GM21786 (cell line): ENCODE measurements at regions not wholly inside any gene's neighbourhood (a gene's known extent, or its start where the extent isn't known, plus 50 kb on each side); places are given as distances from the start of the nearest gene placed in this dataset.
"Not testable (repeated sequence)": the region's sequence is repeated elsewhere in the genome, so short reads cannot be mapped to it uniquely, and the experiment has no call there.

ENCODE experiments used
- ATAC-seq: cut with Tn5 transposase; IDR thresholded peaks from one replicate; pipeline ENCODE4 v1.9.1; 2021; ENCODE audit not compliant: unreplicated experiment

DNA sequence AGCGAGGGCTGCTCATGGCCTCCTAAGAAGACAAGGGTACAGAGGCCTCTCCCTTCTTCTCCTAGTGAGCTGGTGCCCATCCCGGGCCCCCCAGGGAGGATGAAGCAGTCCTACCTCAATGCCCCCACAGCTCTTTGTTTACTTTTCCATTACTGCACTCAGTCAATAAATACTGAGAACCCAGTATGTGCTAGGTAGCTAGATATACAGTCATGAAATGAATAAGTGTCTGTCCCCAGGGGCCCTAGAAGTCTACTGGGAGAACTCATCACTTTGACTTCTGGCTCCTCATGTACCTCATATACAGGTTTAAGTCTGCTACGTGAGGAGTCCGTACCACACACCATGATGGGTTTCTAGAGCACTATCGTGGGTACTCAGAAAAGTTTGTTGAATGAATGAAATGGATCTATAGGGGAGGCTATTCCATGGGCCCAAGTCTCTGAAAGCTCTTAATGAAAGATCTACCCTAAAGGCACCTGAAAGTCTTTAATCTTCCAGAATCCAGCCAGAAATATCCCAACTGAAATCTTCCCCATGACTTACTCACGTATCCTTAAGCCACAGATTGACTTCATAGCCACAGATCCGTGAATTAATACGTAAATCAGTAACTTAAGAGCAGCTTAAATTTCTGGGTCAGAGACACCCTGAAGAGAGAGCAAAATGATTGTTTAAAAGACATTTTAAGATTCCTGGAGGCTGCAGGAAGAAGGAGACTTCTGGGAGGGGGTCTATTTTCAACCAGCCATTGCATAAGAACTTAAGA lies 51.6 kb upstream of the POMP start:
- peak; percentile 74 for ATAC-seq

DNA sequence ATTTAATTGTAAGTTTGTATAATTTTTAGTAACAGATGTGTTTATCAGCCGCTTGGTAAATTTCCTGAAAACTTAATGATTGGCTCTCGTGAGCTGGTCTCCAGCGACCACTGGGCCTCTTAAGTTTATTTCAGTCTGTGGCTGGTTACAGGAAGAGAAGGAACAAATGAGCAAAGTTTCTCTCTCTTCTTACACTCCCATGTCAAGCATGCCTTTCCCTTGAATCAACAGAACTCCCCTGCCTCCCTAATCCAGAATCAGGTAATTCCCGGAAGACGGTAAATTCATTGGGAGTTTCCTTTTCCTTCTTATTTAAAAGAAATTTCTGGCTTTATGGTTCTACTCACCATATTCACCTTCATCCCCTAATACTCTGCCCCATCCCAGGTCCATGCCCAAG lies 52.5 kb upstream of the POMP start:
- no peak for ATAC-seq

DNA sequence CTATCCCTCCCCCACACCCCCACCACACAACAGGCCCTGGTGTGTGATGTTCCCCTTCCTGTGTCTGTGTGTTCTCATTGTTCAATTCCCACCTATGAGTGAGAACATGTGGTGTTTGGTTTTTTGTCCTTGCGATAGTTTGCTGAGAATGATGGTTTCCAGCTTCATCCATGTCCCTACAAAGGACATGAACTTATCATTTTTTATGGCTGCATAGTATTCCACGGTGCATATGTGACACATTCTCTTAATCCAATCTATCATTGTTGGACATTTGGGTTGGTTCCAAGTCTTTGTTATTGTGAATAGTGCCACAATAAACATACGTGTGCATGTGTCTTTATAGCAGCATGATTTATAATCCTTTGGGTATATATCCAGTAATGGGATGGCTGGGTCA lies 53.8 kb upstream of the POMP start:
- not testable (repeated sequence) for ATAC-seq

DNA sequence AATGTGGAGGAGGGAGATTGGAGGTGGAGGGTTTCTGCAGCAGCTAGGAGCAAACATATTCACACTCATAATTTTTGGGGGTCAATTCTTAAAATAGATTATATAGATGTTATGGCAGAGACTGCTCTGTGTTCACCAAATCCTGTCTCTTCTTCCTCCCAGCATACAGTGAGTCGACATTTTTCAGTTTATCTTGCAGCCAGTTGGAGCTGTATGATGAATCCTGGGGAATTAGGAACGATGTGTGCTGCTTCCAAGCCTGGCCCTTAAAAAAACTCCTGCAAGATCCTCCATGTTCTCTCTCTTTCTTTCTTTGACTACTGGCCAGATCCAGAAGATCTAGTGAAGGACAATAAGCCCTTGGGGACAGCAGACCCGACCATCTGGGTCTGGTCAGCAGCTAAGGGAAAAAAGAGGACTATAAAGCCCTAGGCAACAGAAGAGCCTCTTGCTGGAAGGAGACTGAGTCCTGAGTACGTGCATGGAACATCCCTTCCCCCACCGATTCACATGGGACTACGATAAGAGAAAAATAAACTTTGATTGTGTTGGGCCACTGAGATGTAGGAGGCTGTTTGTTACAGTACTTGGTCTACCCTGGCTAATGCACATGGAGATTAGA lies 55.8 kb upstream of the POMP start:
- no peak for ATAC-seq

DNA sequence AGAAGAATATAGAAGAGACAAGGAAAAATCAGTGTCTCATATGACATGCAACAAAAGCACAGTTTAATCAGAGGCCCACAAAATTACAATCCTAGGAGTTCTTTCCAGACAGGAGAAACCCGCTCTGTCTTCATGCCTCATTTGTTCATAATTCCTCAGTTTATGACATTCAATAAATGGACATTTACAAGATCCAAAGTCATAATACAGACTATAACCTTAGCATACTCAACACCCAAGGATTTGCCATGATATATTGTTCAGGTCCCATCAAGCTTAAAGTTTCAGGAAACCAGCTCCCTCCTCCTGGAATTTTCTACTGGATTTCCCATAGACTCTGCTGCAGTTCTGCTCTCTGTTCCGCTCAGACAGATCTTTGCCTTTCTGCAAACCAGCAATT lies 56.4 kb upstream of the POMP start:
- no peak for ATAC-seq

DNA sequence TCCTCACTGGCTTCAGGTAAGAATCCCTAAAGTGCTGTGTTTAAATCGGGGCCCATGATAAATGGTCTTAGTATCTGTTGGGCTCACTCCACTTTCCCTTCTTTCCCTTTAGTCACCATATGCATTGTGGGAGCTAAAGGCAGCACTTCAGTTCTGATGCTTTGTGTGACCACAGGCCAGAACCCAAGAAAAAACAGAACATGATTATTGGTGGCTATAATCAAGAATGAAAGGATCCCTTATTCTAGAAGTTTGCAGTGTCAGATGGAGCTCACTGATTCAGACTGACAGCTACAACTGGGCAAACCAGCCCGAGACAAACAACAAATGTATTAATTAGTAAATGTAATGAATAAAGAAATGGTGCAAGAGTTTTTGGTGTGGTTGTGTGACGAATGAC lies 57.3 kb upstream of the POMP start:
- ATAC-seq: no peak

DNA sequence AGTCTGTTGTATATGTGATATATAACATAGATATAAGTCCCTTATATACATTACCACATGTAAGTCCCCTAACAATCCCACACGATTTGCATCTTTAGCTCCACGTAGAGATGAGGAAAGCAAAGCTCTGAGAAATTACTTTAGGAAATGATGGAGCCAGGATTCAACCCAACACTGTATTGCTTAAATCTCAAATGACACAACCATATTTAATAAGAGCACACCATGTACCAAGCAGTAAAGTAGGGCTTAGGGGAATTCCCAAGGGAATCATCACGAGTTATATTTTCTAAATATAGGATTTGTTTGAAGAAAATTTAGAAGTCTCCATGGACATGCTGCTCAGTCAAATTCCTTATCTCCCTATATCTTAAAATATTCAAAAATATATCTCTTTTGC lies 61.3 kb upstream of the POMP start:
- no peak for ATAC-seq

DNA sequence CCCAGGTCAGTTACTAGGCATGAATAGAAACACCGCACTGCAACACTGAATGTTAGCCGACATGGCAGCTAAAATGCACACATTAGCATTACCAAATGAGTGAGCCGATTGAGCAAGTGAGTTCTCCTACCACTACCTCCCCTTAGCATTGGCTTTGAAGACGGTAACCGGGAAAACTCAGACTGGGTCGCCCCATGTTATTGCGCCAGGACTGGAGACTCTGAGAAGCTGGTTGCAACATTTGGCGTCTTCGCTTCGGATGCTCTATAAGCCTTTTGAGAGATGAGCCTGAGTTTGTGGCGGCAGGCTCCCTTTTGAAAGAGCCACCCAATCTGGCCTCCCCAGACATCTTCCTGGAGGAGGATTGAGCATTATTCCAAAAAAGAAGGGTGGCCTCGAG lies 68.5 kb upstream of the POMP start:
- ATAC-seq: no peak

DNA sequence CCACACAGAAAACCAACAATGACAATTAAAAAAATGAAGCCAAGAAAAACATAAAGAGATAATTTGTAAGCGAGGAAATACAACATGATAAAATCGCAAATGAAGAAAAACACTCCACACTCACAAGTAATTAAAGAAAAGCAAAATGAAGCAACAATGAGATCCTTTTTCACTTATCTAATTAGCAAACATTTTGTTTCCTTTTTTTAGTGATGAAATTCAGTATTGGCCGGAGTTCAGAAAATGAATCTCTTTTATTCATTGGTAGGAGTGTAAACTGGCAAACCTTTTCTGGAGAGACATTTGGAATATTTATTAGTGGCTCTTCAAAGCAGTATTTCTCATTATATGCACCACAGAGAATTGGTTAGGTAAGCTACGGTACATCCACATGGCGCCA lies 70.6 kb upstream of the POMP start:
- no peak for ATAC-seq

DNA sequence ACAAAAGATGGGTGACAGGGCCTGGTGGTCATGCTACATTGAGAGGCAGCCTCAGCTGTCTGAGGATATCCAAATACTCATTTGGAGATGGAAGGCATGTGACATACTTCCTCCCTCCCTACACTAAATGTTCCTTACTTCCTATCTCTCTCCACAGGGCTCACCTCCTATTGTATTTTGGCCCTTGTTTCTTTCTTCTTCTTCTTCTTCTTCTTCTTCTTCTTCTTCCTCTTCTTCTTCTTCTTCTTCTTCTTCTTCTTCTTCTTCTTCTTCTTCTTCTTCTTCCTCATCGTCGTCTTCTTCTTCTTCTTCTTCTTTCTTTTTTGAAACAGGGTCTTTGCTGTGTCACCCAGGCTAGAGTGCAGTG lies 71.8 kb upstream of the POMP start:
- ATAC-seq: no peak

DNA sequence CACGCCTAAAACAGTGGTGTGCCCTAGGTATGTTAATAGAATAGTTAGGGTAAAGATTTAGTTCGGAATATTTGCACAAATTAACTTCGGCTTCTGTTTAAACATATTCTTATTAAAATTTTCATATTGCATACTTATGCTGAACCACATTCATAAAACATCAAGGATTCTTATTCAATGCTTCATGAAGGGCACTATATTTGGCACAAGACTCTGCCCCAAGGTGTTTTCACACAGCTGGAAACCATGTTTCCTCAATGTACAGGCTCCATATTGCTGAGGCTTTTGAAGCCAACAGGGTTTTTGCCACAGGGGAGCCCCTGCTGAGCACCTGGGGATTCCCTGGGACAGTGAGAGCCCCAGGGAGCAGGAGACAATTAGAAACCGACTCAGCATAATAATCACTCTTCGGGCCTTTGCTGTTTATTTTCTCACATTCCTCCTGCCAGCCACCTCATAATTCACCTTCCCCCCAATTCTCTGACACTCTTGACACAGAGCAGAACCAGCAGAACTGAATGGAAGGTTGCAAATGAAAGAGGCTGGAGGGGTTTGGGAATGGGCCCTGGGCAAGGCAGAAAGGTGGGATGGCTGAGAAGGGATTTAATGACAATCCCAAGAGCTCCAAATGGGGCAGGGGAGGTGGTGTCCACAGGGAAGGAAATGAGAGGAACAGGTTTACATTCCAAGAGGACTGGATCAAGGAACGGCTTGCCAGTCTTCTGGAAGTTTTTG lies 72.3 kb upstream of the POMP start:
- no peak for ATAC-seq

DNA sequence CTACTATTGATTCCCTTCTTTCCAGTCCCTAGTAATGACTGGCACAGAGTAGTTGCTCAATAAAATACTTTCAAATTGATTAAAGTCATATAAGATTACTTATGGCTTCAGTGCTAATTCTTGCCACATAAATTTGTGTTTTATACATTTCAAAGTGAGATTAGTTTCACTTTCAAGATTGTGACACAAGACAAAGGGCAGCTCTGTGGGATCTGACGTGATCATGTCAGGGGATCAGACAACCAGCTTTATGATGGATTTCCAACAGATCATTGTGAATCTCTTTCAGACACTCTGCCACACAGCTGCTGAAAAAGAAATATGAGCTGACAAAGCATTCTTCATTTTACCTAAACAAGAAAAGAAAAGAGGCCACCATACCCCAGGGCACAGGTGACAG lies 73.4 kb upstream of the POMP start:
- ATAC-seq: no peak

DNA sequence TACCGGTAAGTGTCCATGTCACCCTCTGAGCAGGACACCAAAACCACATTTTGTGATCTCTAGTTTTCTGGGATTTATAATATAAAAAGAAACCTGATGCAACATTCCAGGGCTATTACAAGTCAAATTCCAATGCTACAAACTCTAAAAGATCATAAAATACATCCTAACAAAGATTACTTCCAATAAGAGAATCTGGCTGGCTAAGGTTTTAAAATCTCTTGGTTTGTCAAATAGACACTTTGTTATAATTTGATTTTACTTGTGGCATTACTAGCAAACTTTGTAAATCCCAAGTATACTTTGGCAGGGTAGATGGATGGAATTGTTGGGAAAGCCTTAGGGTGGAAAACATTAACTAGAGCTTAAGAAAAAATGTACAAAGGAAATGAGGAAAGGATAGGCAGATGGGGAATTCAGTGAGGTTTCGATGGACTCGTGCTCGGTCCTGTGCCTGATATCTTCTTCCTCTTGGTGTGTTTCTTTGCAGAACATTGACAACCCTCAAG lies 74.0 kb upstream of the POMP start:
- ATAC-seq: no peak

DNA sequence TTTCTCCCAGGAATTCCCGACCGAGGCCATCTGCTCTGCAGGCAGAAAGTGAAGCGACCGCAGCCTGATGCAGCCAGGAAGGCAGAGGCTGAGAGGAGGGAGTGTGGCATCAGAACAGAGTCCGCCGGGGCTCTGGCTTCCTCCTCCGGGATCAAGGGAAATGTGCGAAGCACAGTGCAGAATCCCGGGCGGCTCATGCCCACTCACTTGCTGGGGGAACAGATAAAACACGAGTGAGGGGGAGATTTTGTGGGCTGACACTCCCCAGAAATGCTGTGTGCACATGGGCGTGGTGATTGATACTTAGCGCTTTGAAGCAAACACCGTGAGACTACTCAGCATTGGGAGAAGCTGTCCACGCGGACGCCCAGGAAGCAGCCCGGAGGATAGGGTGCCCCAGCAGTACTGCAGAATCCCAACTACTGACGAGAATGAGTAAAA lies 75.3 kb upstream of the POMP start:
- ATAC-seq: no peak

DNA sequence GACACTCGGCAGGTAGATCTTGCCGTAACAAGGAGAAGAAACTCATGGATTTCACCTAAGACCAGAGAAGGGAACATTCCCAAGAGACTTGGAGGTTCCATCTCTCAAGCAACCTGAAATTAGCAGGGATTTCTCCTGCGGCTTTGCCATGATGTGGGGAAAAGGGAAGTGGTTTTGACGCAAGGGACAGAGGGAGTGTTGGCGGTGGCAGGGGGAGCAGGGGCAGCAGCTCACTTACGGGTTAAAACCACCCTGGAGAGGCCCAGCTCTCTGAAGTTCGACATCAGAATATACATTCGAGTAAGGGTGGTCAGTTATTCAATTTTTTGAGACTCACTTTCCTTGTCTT lies 76.1 kb upstream of the POMP start:
- ATAC-seq: no peak

DNA sequence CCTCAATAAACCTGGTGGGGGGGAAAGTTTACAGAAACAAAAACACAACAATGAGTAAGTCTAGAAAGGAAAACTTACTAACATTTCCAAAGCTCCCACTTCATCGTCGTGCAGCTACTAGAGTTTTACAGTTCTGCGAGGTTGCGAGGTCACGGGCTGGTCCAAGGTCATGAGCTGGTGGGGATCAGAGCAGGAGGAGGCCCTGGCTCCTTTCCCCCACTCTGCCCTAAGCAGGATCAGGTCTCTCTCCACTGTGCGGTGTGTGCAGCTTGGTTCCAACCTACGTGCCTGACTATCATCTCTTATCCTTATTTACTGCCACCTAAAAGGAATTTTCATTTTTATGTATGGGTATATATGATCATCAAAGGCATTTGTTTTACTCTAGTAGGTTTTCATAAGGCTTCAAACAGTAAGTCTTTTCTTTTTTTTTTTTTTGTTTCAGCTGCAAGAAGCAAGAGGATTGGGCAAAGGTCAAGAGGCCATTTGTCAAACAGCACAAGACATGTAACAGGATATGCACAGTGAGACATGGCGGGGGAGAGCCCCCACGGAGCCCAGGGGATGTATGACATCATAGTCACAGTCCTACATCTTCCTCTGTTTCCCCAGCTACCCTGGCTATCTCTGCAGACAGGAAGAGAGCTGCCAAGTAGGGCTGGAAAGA lies 76.6 kb upstream of the POMP start:
- peak; percentile 77 for ATAC-seq

DNA sequence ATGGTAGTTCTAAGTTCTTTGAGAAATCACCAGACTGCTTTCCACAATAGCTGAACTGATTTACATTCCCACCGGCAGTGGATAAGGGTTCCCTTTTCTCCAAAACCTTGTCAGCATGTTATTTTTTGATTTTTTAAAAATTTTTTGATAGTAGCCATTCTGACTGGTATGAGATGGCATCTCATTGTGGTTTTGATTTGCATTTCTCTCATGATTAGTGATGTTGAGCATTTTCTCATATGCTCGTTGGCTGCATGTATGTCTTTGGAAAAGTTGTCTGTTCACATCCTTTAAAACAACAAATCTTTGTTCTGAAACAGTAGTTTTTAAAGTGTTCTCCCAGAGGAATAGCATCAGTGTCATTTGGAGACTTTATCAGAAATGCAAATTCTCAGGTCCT lies 77.5 kb upstream of the POMP start:
- ATAC-seq: no peak

DNA sequence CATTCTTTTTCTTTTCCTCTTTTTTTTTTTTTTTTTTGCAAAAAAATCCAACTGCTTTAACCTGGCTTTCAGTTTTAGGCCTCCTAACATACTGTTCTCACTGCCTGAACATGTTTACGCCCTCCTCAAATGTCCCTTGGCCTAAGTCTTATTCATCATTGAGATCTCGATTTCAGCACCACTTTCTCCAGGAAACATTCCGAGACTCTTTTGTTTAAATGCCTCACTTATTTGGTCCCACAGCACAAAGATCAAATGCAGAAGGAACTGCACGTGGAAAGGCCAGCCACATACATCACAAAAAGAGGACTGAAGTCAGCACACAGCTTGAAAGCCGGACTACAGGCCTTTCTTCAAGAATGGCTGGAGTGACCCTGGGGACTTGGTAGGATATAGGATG lies 79.2 kb upstream of the POMP start:
- ATAC-seq: no peak

DNA sequence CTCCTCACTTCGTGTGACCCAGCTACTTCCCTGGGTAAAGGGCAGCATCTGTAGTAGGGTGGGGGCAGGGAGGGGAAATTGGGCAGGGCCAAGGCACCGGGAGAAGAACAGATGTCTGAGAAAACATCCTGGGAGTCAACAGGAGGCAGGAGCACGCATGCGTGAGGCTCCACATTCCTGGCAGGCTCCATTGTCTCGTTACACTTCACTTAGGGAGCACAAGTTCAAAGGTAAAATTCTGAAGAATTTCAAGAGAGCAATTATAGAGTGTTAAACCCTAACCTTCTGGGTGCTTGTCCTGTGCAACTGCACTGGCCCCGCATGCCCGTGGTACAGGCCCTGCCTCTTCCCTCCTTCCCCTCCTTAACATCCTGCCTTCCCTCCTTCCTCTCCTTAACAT lies 79.6 kb upstream of the POMP start:
- ATAC-seq: no peak

DNA sequence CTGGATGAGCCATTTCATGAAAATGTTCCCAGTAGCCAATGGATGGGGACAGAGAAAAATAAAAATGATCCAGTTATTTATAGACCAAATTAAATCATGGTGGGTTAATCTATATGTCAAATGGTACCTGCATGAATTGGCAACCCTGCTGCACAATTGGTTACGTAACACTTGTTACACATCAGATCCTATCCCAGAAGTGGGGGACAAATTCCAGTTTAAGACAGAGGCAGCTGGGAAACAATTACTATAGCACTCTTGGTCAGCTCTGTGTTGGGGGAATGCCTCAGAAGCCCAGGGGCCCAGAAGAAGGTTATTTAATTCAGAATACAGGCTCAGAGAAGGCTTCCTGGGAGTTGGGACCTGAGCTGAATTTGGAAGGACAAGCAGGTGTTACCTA lies 81.1 kb upstream of the FLT1 start:
- no peak for ATAC-seq

DNA sequence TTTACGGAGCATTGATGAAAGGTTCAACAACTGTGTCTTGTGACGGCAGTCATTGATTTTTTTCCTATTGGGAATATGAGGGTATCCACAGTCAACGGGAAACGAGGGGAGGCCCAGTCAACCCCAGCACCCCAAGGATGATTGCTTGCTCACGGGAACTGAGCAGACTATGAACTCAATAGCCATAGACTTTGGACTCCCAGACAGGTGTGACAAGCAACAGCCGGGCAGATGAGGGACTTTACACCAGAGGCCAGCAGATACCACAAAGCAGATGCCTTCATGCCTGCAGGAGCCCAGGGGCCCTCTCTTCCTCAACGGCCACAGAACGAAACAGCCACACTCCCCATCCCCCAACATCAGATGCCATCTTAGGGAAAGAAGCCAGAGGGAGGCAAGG lies 80.3 kb upstream of the FLT1 start:
- ATAC-seq: peak; percentile 69
